SK-N-SH treated with all-trans-retinoic acid at 6 μM for 48 hours (cell line): ENCODE measurements at regions not wholly inside any gene's neighbourhood (a gene's known extent, or its start where the extent isn't known, plus 50 kb on each side); places are given as distances from the start of the nearest gene placed in this dataset.

Source experiments
- ISL1 ChIP-seq: fragments of 250-450 bp; sonication (Bioruptor Pico); IDR thresholded peaks from 2 replicates; pipeline ENCODE4 v2.1.2; 2022; ENCODE audit warnings: mild to moderate bottlenecking, moderate library complexity
- OSR1 ChIP-seq: fragments of 250-450 bp; sonication (Bioruptor Pico); IDR thresholded peaks from 2 replicates; pipeline ENCODE4 v1.8.0; 2022; ENCODE audit warnings: moderate library complexity, mild to moderate bottlenecking, inconsistent platforms
- TOX ChIP-seq: fragments of 250-450 bp; sonication (Bioruptor Pico); IDR thresholded peaks from 2 replicates; pipeline ENCODE4 v1.8.0; 2021; ENCODE audit warnings: mild to moderate bottlenecking, moderate library complexity, borderline replicate concordance
- ZC3H10 ChIP-seq: fragments of 250-450 bp; sonication (Bioruptor Pico); IDR thresholded peaks from 2 replicates; pipeline ENCODE4 v1.5.1; 2021; ENCODE audit warnings: mild to moderate bottlenecking, moderate library complexity
- ZNF70 ChIP-seq: fragments of 450-650 bp; formaldehyde crosslinking; IDR thresholded peaks from 2 replicates; pipeline ENCODE4 v1.5.0; 2020; ENCODE audit warnings: mild to moderate bottlenecking, moderate library complexity
- TF ChIP-seq, protein P1 (sequence below): fragments of 250-450 bp; sonication (Bioruptor Pico); IDR thresholded peaks from 2 replicates; pipeline ENCODE4 v1.8.0; 2020; ENCODE audit warnings: mild to moderate bottlenecking, moderate library complexity, borderline replicate concordance
- TF ChIP-seq, protein P2 (sequence below): fragments of 250-450 bp; sonication (Bioruptor Pico); IDR thresholded peaks from 2 replicates; pipeline ENCODE4 v1.8.0; 2021; ENCODE audit warnings: low read depth, mild to moderate bottlenecking, moderate library complexity, borderline replicate concordance

DNA sequence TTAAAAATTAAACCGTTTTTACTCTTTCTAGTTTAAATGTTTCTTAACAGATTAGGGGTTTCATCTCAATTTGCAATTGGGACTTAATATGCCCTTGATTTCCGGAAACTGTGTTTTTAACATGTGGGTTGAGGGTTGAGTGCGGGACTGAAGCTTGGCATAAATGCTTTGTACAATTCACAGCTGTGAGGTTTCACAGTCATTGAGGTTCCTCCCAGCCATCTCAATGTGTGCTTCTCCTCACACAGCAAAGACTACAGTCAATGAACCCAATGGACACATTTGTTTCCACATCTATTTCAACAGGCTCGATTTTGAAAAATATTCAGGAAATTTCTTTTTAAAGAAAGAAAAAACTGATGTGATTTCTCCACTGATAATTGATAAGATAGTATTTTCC is 328.6 kb downstream of the TBC1D4 start:
- TF ChIP-seq ISL1 (CRISPR knock-in tag) (no peak), ZC3H10 (no peak), ZNF70 (CRISPR knock-in tag) (no peak), OSR1 (CRISPR knock-in tag) (no peak), TOX (CRISPR knock-in tag) (no peak)
- TF ChIP-seq, protein P1, sequence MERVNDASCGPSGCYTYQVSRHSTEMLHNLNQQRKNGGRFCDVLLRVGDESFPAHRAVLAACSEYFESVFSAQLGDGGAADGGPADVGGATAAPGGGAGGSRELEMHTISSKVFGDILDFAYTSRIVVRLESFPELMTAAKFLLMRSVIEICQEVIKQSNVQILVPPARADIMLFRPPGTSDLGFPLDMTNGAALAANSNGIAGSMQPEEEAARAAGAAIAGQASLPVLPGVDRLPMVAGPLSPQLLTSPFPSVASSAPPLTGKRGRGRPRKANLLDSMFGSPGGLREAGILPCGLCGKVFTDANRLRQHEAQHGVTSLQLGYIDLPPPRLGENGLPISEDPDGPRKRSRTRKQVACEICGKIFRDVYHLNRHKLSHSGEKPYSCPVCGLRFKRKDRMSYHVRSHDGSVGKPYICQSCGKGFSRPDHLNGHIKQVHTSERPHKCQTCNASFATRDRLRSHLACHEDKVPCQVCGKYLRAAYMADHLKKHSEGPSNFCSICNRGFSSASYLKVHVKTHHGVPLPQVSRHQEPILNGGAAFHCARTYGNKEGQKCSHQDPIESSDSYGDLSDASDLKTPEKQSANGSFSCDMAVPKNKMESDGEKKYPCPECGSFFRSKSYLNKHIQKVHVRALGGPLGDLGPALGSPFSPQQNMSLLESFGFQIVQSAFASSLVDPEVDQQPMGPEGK (CRISPR knock-in tag), result no peak
- TF ChIP-seq, protein P2, sequence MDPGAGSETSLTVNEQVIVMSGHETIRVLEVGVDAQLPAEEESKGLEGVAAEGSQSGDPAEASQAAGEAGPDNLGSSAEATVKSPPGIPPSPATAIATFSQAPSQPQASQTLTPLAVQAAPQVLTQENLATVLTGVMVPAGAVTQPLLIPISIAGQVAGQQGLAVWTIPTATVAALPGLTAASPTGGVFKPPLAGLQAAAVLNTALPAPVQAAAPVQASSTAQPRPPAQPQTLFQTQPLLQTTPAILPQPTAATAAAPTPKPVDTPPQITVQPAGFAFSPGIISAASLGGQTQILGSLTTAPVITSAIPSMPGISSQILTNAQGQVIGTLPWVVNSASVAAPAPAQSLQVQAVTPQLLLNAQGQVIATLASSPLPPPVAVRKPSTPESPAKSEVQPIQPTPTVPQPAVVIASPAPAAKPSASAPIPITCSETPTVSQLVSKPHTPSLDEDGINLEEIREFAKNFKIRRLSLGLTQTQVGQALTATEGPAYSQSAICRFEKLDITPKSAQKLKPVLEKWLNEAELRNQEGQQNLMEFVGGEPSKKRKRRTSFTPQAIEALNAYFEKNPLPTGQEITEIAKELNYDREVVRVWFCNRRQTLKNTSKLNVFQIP (CRISPR knock-in tag), result no peak
